B cell (primary cell): ENCODE measurements at regions not wholly inside any gene's neighbourhood (a gene's known extent, or its start where the extent isn't known, plus 50 kb on each side); places are given as distances from the start of the nearest gene placed in this dataset.
A peak's percentile ranks its signal among the peaks of the same experiment; 100 is the strongest.

Experiments
- ATAC-seq: fragments of 200-7000 bp; cut with Tn5 transposase; one replicate; pipeline ENCODE4 v1.10.0; 2021; ENCODE audit warnings: low read depth, mild to moderate bottlenecking, moderate number of reproducible peaks, moderate library complexity
- CTCF ChIA-PET: fragments of 350-600 bp; sonication (Branson Sonifier 250); formaldehyde crosslinking; loops from one replicate; lab custom pipeline; 2021; ENCODE audit warnings: antibody characterized with exemption, inconsistent platforms; lab: Charles Lee
- POLR2A ChIA-PET: fragments of 350-600 bp; sonication (Branson Sonifier 250); formaldehyde crosslinking; loops from one replicate; lab custom pipeline; 2021; ENCODE audit warnings: antibody characterized with exemption; lab: Charles Lee
- DNase-seq: peaks from one replicate; pipeline ENCODE4 v3.0.0; 2013
- H2AFZ ChIP-seq: 2 replicates; pipeline ENCODE4 v1.6.1; 2012; ENCODE audit warnings: mild to moderate bottlenecking, low read depth, low read length; ENCODE audit not compliant: insufficient read depth, poor library complexity, severe bottlenecking
- H3K27ac ChIP-seq, 2 donors: 1 replicate in 1 of 2; 2 replicates in 1 of 2; pipeline ENCODE4 v1.5.1; 2012 to 2013; ENCODE audit warnings: low read length in 2 of 2, mild to moderate bottlenecking in 2 of 2, moderate library complexity in 1 of 2
- H3K27me3 ChIP-seq, 4 experiments: fragments of 200-600 bp in 1 of 4; sonication (generic) in 1 of 4; replicated peaks in 1 of 4; 1 replicate in 2 of 4; 2 replicates in 2 of 4; pipeline versions ENCODE4 v1.6.1 to v1.7.0; 2013 to 2016; ENCODE audit warnings: low read length in 3 of 4, mild to moderate bottlenecking in 2 of 4, mixed read lengths in 1 of 4, moderate library complexity in 1 of 4; ENCODE audit not compliant: insufficient read depth in 4 of 4, control insufficient read depth in 3 of 4; ENCODE audit errors: control extremely low read depth in 1 of 4
- H3K36me3 ChIP-seq, 2 experiments: replicated peaks in 1 of 2; 1 replicate in 1 of 2; 2 replicates in 1 of 2; pipeline versions ENCODE4 v1.6.1 to v1.7.1; 2013; ENCODE audit warnings: low read length in 1 of 2; ENCODE audit not compliant: insufficient read depth in 2 of 2, control insufficient read depth in 1 of 2; ENCODE audit errors: control extremely low read depth in 1 of 2, extremely low read depth in 1 of 2
- H3K4me1 ChIP-seq, 2 donors: fragments of 200-600 bp in 1 of 2; sonication (generic) in 1 of 2; 1 replicate in 1 of 2; 2 replicates in 1 of 2; pipeline versions ENCODE4 v1.5.1 to v1.6.1; 2013 to 2017; ENCODE audit warnings: low read length in 2 of 2; ENCODE audit not compliant: control insufficient read depth in 2 of 2, insufficient read depth in 2 of 2
- H3K4me2 ChIP-seq: replicated peaks from 2 replicates; pipeline ENCODE3; 2012; ENCODE audit warnings: mild to moderate bottlenecking, low read depth, low read length; ENCODE audit not compliant: poor library complexity, severe bottlenecking
- H3K4me3 ChIP-seq, 5 experiments: fragments of 200-600 bp in 1 of 5; sonication (generic) in 1 of 5; 1 replicate in 3 of 5; 2 replicates in 2 of 5; pipeline versions ENCODE4 v1.5.1 to v1.7.0; 2011 to 2016; ENCODE audit warnings: low read length in 4 of 5, mild to moderate bottlenecking in 4 of 5, low read depth in 2 of 5, control low read depth in 1 of 5, moderate library complexity in 1 of 5; ENCODE audit not compliant: insufficient read depth in 1 of 5; ENCODE audit errors: control extremely low read depth in 1 of 5, extremely low read depth in 1 of 5
- H3K79me2 ChIP-seq: fragments of 200-600 bp; sonication (generic); one replicate; pipeline ENCODE4 v1.6.0; 2016; ENCODE audit warnings: low read length; ENCODE audit not compliant: control insufficient read depth, insufficient read depth
- H3K9ac ChIP-seq: fragments of 200-600 bp; sonication (generic); 2 replicates; pipeline ENCODE4 v1.6.1; 2017; ENCODE audit warnings: mild to moderate bottlenecking, low read length, moderate library complexity
- H3K9me3 ChIP-seq, 3 donors: one replicate each; pipeline versions ENCODE4 v1.6.1 to v1.7.1; 2013; ENCODE audit warnings: low read length in 2 of 3; ENCODE audit not compliant: control insufficient read depth in 2 of 3, insufficient read depth in 1 of 3; ENCODE audit errors: control extremely low read depth in 1 of 3
- H4K20me1 ChIP-seq: 2 replicates; pipeline ENCODE4 v1.6.0; 2012; ENCODE audit warnings: mild to moderate bottlenecking, low read length; ENCODE audit not compliant: insufficient read depth, control insufficient read depth, poor library complexity, severe bottlenecking
- H3K27ac Mint-ChIP-seq: one replicate; pipeline ENCODE4 v1.8.0; 2021; ENCODE audit warnings: mixed read lengths
- H3K27me3 Mint-ChIP-seq: one replicate; pipeline ENCODE4 v1.8.0; 2021; ENCODE audit warnings: mixed read lengths
- H3K4me1 Mint-ChIP-seq: one replicate; pipeline ENCODE4 v1.8.0; 2021; ENCODE audit warnings: mixed read lengths
- H3K4me3 Mint-ChIP-seq: one replicate; pipeline ENCODE4 v1.8.0; 2021; ENCODE audit warnings: mixed read lengths
- H3K9me3 Mint-ChIP-seq: one replicate; pipeline ENCODE4 v1.8.0; 2022; ENCODE audit warnings: mixed read lengths; ENCODE audit not compliant: insufficient read depth
- EZH2 ChIP-seq: IDR thresholded peaks from 2 replicates; pipeline ENCODE4 v1.6.1; 2012; ENCODE audit warnings: borderline replicate concordance, low read depth, mild to moderate bottlenecking, moderate library complexity, low read length; ENCODE audit not compliant: insufficient read depth, poor library complexity, severe bottlenecking
- WGBS: methylation state at CpG from one replicate; pipeline ENCODE4 v1.1.5; 2013; ENCODE audit warnings: missing lambda C conversion rate; ENCODE audit not compliant: insufficient coverage; 5-methylcytosine and 5-hydroxymethylcytosine counted together
- intact Hi-C: fragments of 100-400 bp; cut with micrococcal nuclease; formaldehyde crosslinking; loops from one replicate; pipeline ENCODE4 v1.10.0; 2022
- TF ChIP-seq, protein P1 (sequence below): fragments of 200-600 bp; IDR thresholded peaks from one replicate; pipeline ENCODE4 v1.8.0; 2022; ENCODE audit warnings: antibody characterized with exemption, mild to moderate bottlenecking

DNA sequence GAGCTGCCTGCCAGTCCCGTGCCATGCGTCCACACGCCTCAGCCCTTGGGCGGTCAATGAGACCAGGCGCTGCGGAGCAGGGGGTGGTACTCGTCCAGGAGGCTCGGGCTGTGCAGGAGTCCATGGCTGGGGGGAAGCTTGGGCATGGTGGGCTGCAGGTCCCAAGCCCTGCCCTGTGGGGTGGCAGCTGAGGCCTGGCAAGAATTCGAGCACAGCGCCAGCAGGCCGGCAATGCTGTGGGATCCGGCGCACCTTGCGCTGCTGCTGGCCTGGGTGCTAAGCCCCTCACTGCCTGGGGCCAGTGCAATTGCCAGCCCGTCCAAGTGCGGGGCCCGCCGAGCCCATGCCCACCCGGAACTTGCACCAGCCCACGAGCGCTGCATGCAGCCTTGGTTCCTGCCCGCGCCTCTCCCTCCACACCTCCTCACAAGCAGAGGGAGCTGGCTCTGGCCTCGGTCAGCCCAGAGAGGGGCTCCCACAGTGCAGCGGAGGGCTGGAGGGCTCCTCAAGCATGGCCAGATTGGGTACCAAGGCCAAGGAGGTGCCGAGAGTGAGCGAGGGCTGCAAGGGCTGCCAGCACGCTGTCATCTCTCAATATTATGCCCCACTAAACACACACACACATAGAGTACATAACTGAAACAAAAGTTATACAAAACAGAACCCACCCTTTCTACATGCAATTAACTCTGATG lies 307.7 kb downstream of the LMO4 start:
- DNase-seq (no peak), ATAC-seq (no peak)
- H3K36me3 ChIP-seq, result no peaks in the 10 kb centered on the region
- POLR2A ChIA-PET, result no interaction called here
- H3K4me1 Mint-ChIP-seq, result peaks cover 13% of the 10 kb centered on the region
- WGBS, result 98% methylated on average over 27 of the region's 28 CpGs
- no peak overlapping the region for H3K4me2 ChIP-seq
- H3K27ac Mint-ChIP-seq, result no peak overlapping the region
- CTCF ChIA-PET, result no interaction called here
- peaks cover 2% of the 10 kb centered on the region for H3K9me3 Mint-ChIP-seq
- no peak overlapping the region for H2AFZ ChIP-seq
- H3K4me3 ChIP-seq, result no peak overlapping the region
- H3K9me3 ChIP-seq, result peaks cover 0 to 17% (median 0%) of the 10 kb centered on the region in 3 donors
- H3K27ac ChIP-seq, result no peak overlapping the region
- H3K4me1 ChIP-seq, result no peaks in the 10 kb centered on the region
- no peaks in the 10 kb centered on the region for H3K79me2 ChIP-seq
- no peaks in the 10 kb centered on the region for H4K20me1 ChIP-seq
- H3K27me3 ChIP-seq, result no peaks in the 10 kb centered on the region
- intact Hi-C loops, result no loop called here
- H3K27me3 Mint-ChIP-seq, result no peaks in the 10 kb centered on the region
- H3K9ac ChIP-seq, result no peak overlapping the region
- no peak overlapping the region for H3K4me3 Mint-ChIP-seq
- TF ChIP-seq, protein P1, sequence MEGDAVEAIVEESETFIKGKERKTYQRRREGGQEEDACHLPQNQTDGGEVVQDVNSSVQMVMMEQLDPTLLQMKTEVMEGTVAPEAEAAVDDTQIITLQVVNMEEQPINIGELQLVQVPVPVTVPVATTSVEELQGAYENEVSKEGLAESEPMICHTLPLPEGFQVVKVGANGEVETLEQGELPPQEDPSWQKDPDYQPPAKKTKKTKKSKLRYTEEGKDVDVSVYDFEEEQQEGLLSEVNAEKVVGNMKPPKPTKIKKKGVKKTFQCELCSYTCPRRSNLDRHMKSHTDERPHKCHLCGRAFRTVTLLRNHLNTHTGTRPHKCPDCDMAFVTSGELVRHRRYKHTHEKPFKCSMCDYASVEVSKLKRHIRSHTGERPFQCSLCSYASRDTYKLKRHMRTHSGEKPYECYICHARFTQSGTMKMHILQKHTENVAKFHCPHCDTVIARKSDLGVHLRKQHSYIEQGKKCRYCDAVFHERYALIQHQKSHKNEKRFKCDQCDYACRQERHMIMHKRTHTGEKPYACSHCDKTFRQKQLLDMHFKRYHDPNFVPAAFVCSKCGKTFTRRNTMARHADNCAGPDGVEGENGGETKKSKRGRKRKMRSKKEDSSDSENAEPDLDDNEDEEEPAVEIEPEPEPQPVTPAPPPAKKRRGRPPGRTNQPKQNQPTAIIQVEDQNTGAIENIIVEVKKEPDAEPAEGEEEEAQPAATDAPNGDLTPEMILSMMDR, result no peak
- no peak for TF ChIP-seq EZH2

DNA sequence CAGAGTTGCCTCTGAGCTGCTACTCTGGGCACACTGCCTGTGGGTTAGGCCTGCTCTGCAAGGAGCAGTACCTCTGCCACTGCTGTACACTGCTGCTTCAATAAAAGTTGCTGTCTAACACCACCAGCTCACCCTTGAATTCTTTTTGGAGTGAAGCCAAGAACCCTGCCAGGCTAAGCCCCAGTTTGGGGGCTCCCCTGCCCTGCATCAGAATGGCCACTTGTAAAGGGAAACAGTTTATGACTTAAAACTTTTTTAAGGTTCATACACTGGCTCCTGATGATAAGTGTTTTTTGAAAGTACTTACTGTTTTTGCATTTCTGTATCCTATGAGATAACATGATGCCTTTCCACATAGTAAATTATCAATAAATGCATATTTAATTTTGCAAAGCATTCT lies 310.0 kb downstream of the LMO4 start:
- no peak overlapping the region for H3K4me3 ChIP-seq
- CTCF ChIA-PET, result no interaction called here
- H3K27me3 Mint-ChIP-seq, result no peaks in the 10 kb centered on the region

More for the DNA sequence above, 310.0 kb downstream of the LMO4 start:
- DNase-seq (no peak), ATAC-seq (no peak)
- Mint-ChIP-seq H3K4me1 (peaks cover 13% of the 10 kb centered on the region), H3K4me3 (no peak overlapping the region), H3K9me3 (peaks cover 2% of the 10 kb centered on the region), H3K27ac (peak overlapping the region; percentile 3)
- POLR2A ChIA-PET, result no interaction called here
- Histone ChIP-seq H3K9me3 (peaks cover 0 to 11% (median 0%) of the 10 kb centered on the region in 3 donors), H3K27ac (no peak overlapping the region), H2AFZ (no peak overlapping the region), H4K20me1 (no peaks in the 10 kb centered on the region), H3K36me3 (no peaks in the 10 kb centered on the region), H3K9ac (no peak overlapping the region), H3K4me1 (no peaks in the 10 kb centered on the region), H3K27me3 (no peaks in the 10 kb centered on the region), H3K4me2 (no peak overlapping the region), H3K79me2 (no peaks in the 10 kb centered on the region)
- TF ChIP-seq, protein P1, result no peak
- no peak for TF ChIP-seq EZH2
- intact Hi-C loops, result no loop called here
